GM12878 (cell line): ENCODE measurements at regions not wholly inside any gene's neighbourhood (a gene's known extent, or its start where the extent isn't known, plus 50 kb on each side); places are given as distances from the start of the nearest gene placed in this dataset.

Experiments used
- ATAC-seq: fragments of 200-7000 bp; cut with Tn5 transposase; 3 replicates; pipeline ENCODE4 v1.9.1; 2020; ENCODE audit warnings: mild to moderate bottlenecking, moderate library complexity
- BruUV-seq: library from RNA; stranded (reverse); fragments of 400-500 nt; replicated peaks from 2 replicates; lab custom pipeline; 2021; lab: Mats Ljungman, UMichigan
- CTCF ChIA-PET: fragments of 300-600 bp; sonication (Branson Sonifier 250); formaldehyde crosslinking; extraction: SDS; loops from one replicate; lab custom pipeline; 2021; ENCODE audit warnings: inconsistent platforms; lab: Yijun Ruan, JAX
- POLR2A ChIA-PET: fragments of 350-600 bp; formaldehyde crosslinking; extraction: SDS; loops from one replicate; lab custom pipeline; 2021; ENCODE audit warnings: inconsistent platforms; lab: Charles Lee
- RAD21 ChIA-PET: fragments of 300-600 bp; sonication (Branson Sonifier 250); formaldehyde crosslinking; loops from one replicate; lab custom pipeline; 2023; ENCODE audit warnings: antibody characterized with exemption; ENCODE audit not compliant: unreplicated experiment; lab: Charles Lee
- SMC1A ChIA-PET: fragments of 300-600 bp; sonication (Branson Sonifier 250); formaldehyde crosslinking; loops from one replicate; lab custom pipeline; 2023; ENCODE audit not compliant: unreplicated experiment, uncharacterized antibody; lab: Charles Lee
- DNase-seq: peaks from one replicate; pipeline ENCODE4 v3.0.0-alpha.2; 2011; ENCODE audit warnings: low read depth, low spot score
- FAIRE-seq: peaks from 3 replicates; lab custom pipeline; 2011; peaks lifted over from hg19 to GRCh38; lab: Jason Lieb, UNC
- H2AFZ ChIP-seq: 2 replicates; pipeline ENCODE4 v1.6.0; 2011; ENCODE audit warnings: low read depth, low read length, control low read depth; ENCODE audit not compliant: control insufficient read depth
- H3K27ac ChIP-seq: 2 replicates; pipeline ENCODE4 v1.5.1; 2011; ENCODE audit warnings: control low read depth; ENCODE audit not compliant: control insufficient read depth, insufficient read depth
- H3K27me3 ChIP-seq, 2 experiments: replicated peaks in 1 of 2; 2 replicates each; pipeline versions ENCODE4 v1.6.0 to v1.6.1; 2011; ENCODE audit warnings: low read length in 1 of 2; ENCODE audit not compliant: control insufficient read depth in 2 of 2, insufficient read depth in 2 of 2
- H3K36me3 ChIP-seq, 2 experiments: 2 replicates each; pipeline ENCODE4 v1.5.1; 2011; ENCODE audit warnings: low read length in 1 of 2; ENCODE audit not compliant: control insufficient read depth in 2 of 2, insufficient read depth in 2 of 2
- H3K4me1 ChIP-seq: 2 replicates; pipeline ENCODE4 v1.6.1; 2011; ENCODE audit warnings: mild to moderate bottlenecking, low read length, moderate library complexity, mixed read lengths; ENCODE audit not compliant: control insufficient read depth, insufficient read depth
- H3K4me2 ChIP-seq: 2 replicates; pipeline ENCODE4 v1.6.0; 2011; ENCODE audit warnings: control low read depth; ENCODE audit not compliant: control insufficient read depth, insufficient read depth
- H3K4me3 ChIP-seq: fragments of 200-600 bp; sonication (generic); 2 replicates; pipeline ENCODE4 v1.5.1; 2016
- H3K79me2 ChIP-seq: 2 replicates; pipeline ENCODE4 v1.6.0; 2011; ENCODE audit warnings: low read length; ENCODE audit not compliant: control insufficient read depth, insufficient read depth
- H3K9ac ChIP-seq: 2 replicates; pipeline ENCODE4 v1.8.0; 2011; ENCODE audit warnings: low read length, control low read depth, mixed read lengths; ENCODE audit not compliant: control insufficient read depth, insufficient read depth
- H3K9me3 ChIP-seq: replicated peaks from 3 replicates; pipeline ENCODE4 v1.5.1; 2011; ENCODE audit warnings: mild to moderate bottlenecking, low read length; ENCODE audit not compliant: control insufficient read depth, insufficient read depth
- H4K20me1 ChIP-seq: 2 replicates; pipeline ENCODE4 v1.6.0; 2011; ENCODE audit not compliant: control insufficient read depth, insufficient read depth
- ASH2L ChIP-seq: fragments of 300-600, 200-600 bp; sonication (generic); IDR thresholded peaks from 2 replicates; pipeline ENCODE4 v1.6.1; 2017; ENCODE audit warnings: low read depth, mild to moderate bottlenecking, borderline replicate concordance
- ATF3 ChIP-seq: IDR thresholded peaks from 2 replicates; pipeline ENCODE4 v1.6.1; 2011; ENCODE audit warnings: low read depth, mild to moderate bottlenecking, low read length, moderate library complexity, borderline replicate concordance; ENCODE audit errors: extremely low read depth
- CBX3 ChIP-seq: fragments of 200-600 bp; sonication (generic); IDR thresholded peaks from 2 replicates; pipeline ENCODE4 v1.6.1; 2016; ENCODE audit warnings: low read depth, borderline replicate concordance
- CHD2 ChIP-seq: IDR thresholded peaks from 2 replicates; pipeline ENCODE4 v1.6.1; 2011; ENCODE audit warnings: low read depth, low read length, improper control_type of control experiment, borderline replicate concordance
- CUX1 ChIP-seq: IDR thresholded peaks from 2 replicates; pipeline ENCODE4 v1.6.1; 2012; ENCODE audit warnings: improper control_type of control experiment, low read depth, low read length; ENCODE audit not compliant: insufficient replicate concordance
- ETV6 ChIP-seq, 2 experiments: fragments of 450-650 bp in 1 of 2; IDR thresholded peaks in 1 of 2; conservative IDR thresholded peaks in 1 of 2; 2 replicates each; pipeline ENCODE4 v1.6.1; 2014; ENCODE audit warnings: antibody characterized with exemption in 1 of 2, borderline replicate concordance in 1 of 2, low read depth in 1 of 2, mild to moderate bottlenecking in 1 of 2, moderate library complexity in 1 of 2
- HDAC2 ChIP-seq: fragments of 200-600 bp; sonication (generic); IDR thresholded peaks from 2 replicates; pipeline ENCODE4 v1.6.1; 2017
- MLLT1 ChIP-seq: fragments of 450-650 bp; IDR thresholded peaks from 2 replicates; pipeline ENCODE4 v1.6.1; 2016; ENCODE audit warnings: mild to moderate bottlenecking
- NR2C1 ChIP-seq: fragments of 450-650 bp; IDR thresholded peaks from 2 replicates; pipeline ENCODE4 v1.6.1; 2017; ENCODE audit warnings: antibody characterized with exemption, mild to moderate bottlenecking, moderate library complexity
- PBX3 ChIP-seq: IDR thresholded peaks from 2 replicates; pipeline ENCODE4 v1.6.1; 2011; ENCODE audit warnings: mild to moderate bottlenecking, low read depth, low read length, moderate library complexity; ENCODE audit not compliant: insufficient replicate concordance
- RAD21 ChIP-seq: IDR thresholded peaks from 2 replicates; pipeline ENCODE4 v1.6.1; 2011; ENCODE audit warnings: mild to moderate bottlenecking, low read depth, low read length, moderate library complexity; ENCODE audit not compliant: insufficient read depth
- RCOR1 ChIP-seq: conservative IDR thresholded peaks from 2 replicates; pipeline ENCODE4 v1.6.1; 2012; ENCODE audit warnings: low read depth, low read length, improper control_type of control experiment
- RELA ChIP-seq: fragments of 450-650 bp; IDR thresholded peaks from 2 replicates; pipeline ENCODE4 v1.8.0; 2014; ENCODE audit warnings: borderline replicate concordance; ENCODE audit not compliant: partially characterized antibody
- STAT1 ChIP-seq: fragments of 450-650 bp; conservative IDR thresholded peaks from 2 replicates; pipeline ENCODE4 v1.6.1; 2014; ENCODE audit warnings: antibody characterized with exemption, mild to moderate bottlenecking
- TARDBP ChIP-seq: IDR thresholded peaks from 2 replicates; pipeline ENCODE4 v1.6.1; 2016; ENCODE audit warnings: borderline replicate concordance
- WGBS: methylation state at CpG from one replicate; pipeline ENCODE4 v1.1.6; 2016; ENCODE audit warnings: low lambda C conversion rate; ENCODE audit not compliant: insufficient replicate concordance, insufficient coverage; ENCODE audit errors: missing lambda C conversion rate; 5-methylcytosine and 5-hydroxymethylcytosine counted together
- in situ Hi-C: fragments of 300-500 bp; cut with MboI; formaldehyde crosslinking; loops from 9 replicates; pipeline ENCODE4 v1.14.3; 2018; ENCODE audit warnings: mixed read lengths
- intact Hi-C: fragments of 100-400 bp; cut with micrococcal nuclease; formaldehyde crosslinking; loops from one replicate; pipeline ENCODE4 v1.14.2; 2022; ENCODE audit not compliant: unreplicated experiment

- FAIRE-seq = no peak
- 12% methylated on average over 4 of the region's 4 CpGs for WGBS
- H4K20me1 ChIP-seq = no peaks in the 10 kb centered on the region
- no peak overlapping the region for H2AFZ ChIP-seq
- no peaks in the 10 kb centered on the region for H3K79me2 ChIP-seq
- no TSS peak for BruUV-seq
- no peak overlapping the region for H3K4me2 ChIP-seq
- ChIA-PET SMC1A (interaction anchor here (1.0 to 1.8 kb wide), 3 partner anchors 11 to 19 kb away, joined by 4 to 5 read pairs (median 4); no protein-coding TSS in a partner anchor), CTCF (no interaction called here), RAD21 (no interaction called here), POLR2A (interaction anchor here (0.7 to 1.2 kb wide), 2 partner anchors 10 to 23 kb away, joined by 3 read pairs; no protein-coding TSS in a partner anchor)
- H3K36me3 ChIP-seq = no peaks in the 10 kb centered on the region
- H3K4me3 ChIP-seq = no peak overlapping the region
- no peaks in the 10 kb centered on the region for H3K9me3 ChIP-seq
- DNase-seq = no peak
- no peaks in the 10 kb centered on the region for H3K27me3 ChIP-seq
- no peak overlapping the region for H3K27ac ChIP-seq
- no peaks in the 10 kb centered on the region for H3K4me1 ChIP-seq
- no peak overlapping the region for H3K9ac ChIP-seq
- intact Hi-C loops (no loop called here), in situ Hi-C loops (no loop called here)
- no peak for ATAC-seq
- TF ChIP-seq RCOR1 (no peak), HDAC2 (no peak), RAD21 (no peak), ASH2L (no peak), PBX3 (no peak), RELA (no peak), CHD2 (no peak), MLLT1 (no peak), ETV6 (conservative IDR thresholded peaks at IDR 0.05 in 1 of 2, IDR thresholded peaks at IDR 0.05 in 1 of 2; ENCODE audit: borderline replicate concordance in 1 of 2, low read depth in 1 of 2) (no peak), ATF3 (no peak), NR2C1 (no peak), CUX1 (no peak), TARDBP (no peak), STAT1 (no peak), CBX3 (no peak)
Measured at GRCh38 chr16:51550800-51551347, 399.8 kb upstream of the SALL1 start.
